Thyroid gland (tissue), 4 donors: ENCODE measurements at regions not wholly inside any gene's neighbourhood (a gene's known extent, or its start where the extent isn't known, plus 50 kb on each side); places are given as distances from the start of the nearest gene placed in this dataset.

Experiments
- DNase-seq, 2 donors: peaks; one replicate each; pipeline ENCODE4 v3.0.0-alpha.2; 2019
- H3K27ac ChIP-seq, 3 donors: fragments of 200-600 bp; sonication (generic); 1 replicate in 2 of 3; 2 replicates in 1 of 3; pipeline ENCODE4 v1.5.1; 2016 to 2019; ENCODE audit warnings: mild to moderate bottlenecking in 1 of 3, moderate library complexity in 1 of 3
- H3K27me3 ChIP-seq: fragments of 200-600 bp; sonication (generic); one replicate; pipeline ENCODE4 v1.5.1; 2019
- H3K36me3 ChIP-seq, 2 donors: fragments of 200-600 bp; sonication (generic); one replicate each; pipeline ENCODE4 v1.5.1; 2016 to 2019
- H3K4me1 ChIP-seq, 2 donors: fragments of 200-600 bp; sonication (generic); one replicate each; pipeline ENCODE4 v1.5.1; 2017 to 2019
- H3K4me3 ChIP-seq, 3 donors: fragments of 200-600 bp; sonication (generic); replicated peaks in 1 of 3; 1 replicate in 2 of 3; 2 replicates in 1 of 3; pipeline ENCODE4 v1.5.1; 2016; ENCODE audit warnings: mild to moderate bottlenecking in 1 of 3
- H3K9me3 ChIP-seq: fragments of 200-600 bp; sonication (generic); one replicate; pipeline ENCODE4 v1.5.1; 2017
- POLR2A ChIP-seq, 2 donors: fragments of 450-650 bp; IDR thresholded peaks; one replicate each; pipeline ENCODE4 v1.6.1; 2017; ENCODE audit warnings: antibody characterized with exemption in 2 of 2, mild to moderate bottlenecking in 2 of 2, moderate library complexity in 1 of 2
- WGBS, 2 donors: methylation state at CpG; one replicate each; pipeline ENCODE4 v1.1.5; 2017; 5-methylcytosine and 5-hydroxymethylcytosine counted together
- intact Hi-C: fragments of 100-400 bp; cut with DNase I; formaldehyde crosslinking; loops from one replicate; pipeline ENCODE4 v1.15.1; 2023
- TF ChIP-seq, protein P1 (sequence below), 6 experiments: fragments of 200-600 bp in 3 of 6; fragments of 450-650 bp in 3 of 6; sonication (generic) in 3 of 6; IDR thresholded peaks; one replicate each; pipeline ENCODE4 v1.5.1; 2016 to 2019; ENCODE audit warnings: antibody characterized with exemption in 6 of 6, mild to moderate bottlenecking in 2 of 6, inconsistent platforms in 1 of 6, moderate library complexity in 1 of 6

DNA sequence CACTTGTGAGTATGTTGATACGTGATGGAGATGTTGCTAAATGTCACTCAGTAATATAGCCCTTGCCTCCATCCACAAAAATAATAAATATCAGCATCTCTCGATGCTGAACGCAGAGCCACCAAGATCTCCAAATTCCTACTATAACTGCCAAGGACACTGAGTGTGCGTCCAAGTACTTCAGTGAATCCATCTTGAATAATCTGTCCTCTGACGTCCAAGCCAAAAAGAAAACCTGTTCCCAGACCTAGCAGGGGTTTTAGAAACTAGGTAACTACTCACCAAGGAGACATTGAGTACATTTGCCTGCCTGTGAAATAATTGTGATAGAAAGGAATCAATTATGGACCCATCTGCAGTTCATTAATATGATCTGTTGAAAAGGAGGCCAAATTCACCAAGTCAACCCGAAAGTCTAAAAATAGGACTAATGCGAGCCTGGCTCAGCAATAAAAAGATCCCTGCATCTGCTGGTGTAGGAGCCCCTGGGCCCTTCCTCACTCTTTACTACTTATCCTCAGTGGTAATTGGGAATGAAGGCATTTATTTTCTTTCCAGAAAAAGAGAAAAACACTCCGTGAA is 226.9 kb upstream of the IRF2BP2 start:
- no peaks in the 10 kb centered on the region for H3K27me3 ChIP-seq
- no peak overlapping the region for H3K27ac ChIP-seq
- H3K36me3 ChIP-seq, result no peaks in the 10 kb centered on the region
- no peak for TF ChIP-seq POLR2A (IDR thresholded peaks at IDR 0.05)
- TF ChIP-seq, protein P1, sequence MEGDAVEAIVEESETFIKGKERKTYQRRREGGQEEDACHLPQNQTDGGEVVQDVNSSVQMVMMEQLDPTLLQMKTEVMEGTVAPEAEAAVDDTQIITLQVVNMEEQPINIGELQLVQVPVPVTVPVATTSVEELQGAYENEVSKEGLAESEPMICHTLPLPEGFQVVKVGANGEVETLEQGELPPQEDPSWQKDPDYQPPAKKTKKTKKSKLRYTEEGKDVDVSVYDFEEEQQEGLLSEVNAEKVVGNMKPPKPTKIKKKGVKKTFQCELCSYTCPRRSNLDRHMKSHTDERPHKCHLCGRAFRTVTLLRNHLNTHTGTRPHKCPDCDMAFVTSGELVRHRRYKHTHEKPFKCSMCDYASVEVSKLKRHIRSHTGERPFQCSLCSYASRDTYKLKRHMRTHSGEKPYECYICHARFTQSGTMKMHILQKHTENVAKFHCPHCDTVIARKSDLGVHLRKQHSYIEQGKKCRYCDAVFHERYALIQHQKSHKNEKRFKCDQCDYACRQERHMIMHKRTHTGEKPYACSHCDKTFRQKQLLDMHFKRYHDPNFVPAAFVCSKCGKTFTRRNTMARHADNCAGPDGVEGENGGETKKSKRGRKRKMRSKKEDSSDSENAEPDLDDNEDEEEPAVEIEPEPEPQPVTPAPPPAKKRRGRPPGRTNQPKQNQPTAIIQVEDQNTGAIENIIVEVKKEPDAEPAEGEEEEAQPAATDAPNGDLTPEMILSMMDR (IDR thresholded peaks at IDR 0.05), result no peak
- H3K4me3 ChIP-seq, result no peak overlapping the region
- intact Hi-C loops, result no loop called here
- WGBS, 2 donors, result 77 to 85% methylated on average over 8 of the region's 8 CpGs
- H3K4me1 ChIP-seq, result no peaks in the 10 kb centered on the region
- no peaks in the 10 kb centered on the region for H3K9me3 ChIP-seq
- DNase-seq, result no peak

DNA sequence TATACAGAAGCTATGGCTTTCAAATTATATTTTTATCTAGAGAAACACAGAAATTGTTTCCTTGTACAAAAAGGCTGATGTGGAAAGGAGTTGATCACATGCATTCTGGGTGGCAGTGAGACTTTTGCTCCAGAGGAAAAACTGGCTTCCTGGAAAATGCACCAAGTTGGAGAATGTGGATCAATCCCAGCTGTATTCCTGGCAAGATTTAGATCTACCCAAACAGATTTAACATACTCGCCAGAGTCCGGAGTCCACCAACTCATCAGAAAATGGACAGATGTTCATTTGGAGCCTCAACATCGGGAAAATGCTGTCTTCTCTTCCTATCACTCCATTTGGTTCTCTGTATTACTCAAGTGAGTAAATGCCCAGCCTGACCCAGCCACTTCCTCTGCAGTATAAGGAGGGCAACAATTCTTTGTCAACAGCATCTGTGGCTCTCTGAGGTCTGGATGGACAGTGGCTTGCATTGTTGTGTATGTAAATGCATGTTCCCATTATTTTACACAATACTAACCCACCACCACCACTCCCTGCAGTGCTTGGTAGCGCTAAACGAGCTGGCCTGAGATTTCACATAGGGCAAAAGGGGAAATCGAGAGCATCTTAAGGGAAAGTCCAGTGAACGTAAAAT is 226.2 kb upstream of the IRF2BP2 start:
- no peaks in the 10 kb centered on the region for H3K27me3 ChIP-seq
- no peak overlapping the region for H3K27ac ChIP-seq
- no peak for TF ChIP-seq POLR2A (IDR thresholded peaks at IDR 0.05)
- TF ChIP-seq, protein P1 (IDR thresholded peaks at IDR 0.05), result no peak
- intact Hi-C loops, result no loop called here
- no peaks in the 10 kb centered on the region for H3K36me3 ChIP-seq
- H3K4me3 ChIP-seq, result no peak overlapping the region
- H3K9me3 ChIP-seq, result no peaks in the 10 kb centered on the region
- no peaks in the 10 kb centered on the region for H3K4me1 ChIP-seq
- DNase-seq, result no peak
- WGBS, 2 donors, result 84 to 93% methylated on average over 7 of the region's 7 CpGs

DNA sequence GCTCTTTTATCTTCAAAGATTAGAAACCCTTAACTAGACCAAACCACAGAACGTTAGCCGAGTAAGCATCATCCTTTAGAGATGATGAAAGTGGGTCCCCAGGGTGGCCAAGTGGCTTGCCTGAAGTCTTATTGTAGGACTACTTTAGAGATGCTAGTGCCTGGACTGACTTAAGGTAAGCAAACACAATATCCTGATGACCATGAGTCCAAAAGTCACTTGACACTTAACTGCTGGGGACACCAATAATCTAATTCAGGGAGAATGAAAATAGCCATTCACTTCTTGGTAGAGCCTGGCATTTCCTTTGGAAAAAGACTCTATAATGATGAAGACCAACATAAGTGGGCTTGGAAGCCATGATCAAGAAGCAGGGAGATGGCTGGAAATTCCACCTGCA is 225.3 kb upstream of the IRF2BP2 start:
- H3K4me1 ChIP-seq, result no peaks in the 10 kb centered on the region
- intact Hi-C loops, result no loop called here

DNA sequence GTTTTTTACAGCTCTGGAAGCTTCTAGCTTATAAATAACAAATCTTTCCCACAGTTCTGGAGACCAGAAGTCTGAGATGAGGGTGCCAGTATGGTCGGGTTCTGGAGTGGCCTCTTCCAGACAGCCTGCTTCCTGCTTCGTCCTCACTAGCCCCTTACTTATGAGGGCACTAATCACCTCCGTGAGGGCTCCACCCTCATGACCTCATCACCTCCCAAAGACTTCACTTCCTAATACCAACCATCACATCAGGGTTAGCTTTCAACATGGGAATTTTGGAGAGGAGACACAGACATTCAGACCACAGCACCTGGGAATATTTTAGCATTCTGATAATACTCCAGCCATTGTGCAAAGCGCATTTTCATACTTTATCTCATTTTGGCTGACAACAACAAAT is 223.7 kb upstream of the IRF2BP2 start:
- TF ChIP-seq, protein P1 (IDR thresholded peaks at IDR 0.05), result no peak
- TF ChIP-seq POLR2A (IDR thresholded peaks at IDR 0.05), result no peak
- 90 to 99% methylated on average over 4 of the region's 4 CpGs for WGBS, 2 donors
- H3K4me3 ChIP-seq, result no peak overlapping the region

More for the DNA sequence above, 225.3 kb upstream of the IRF2BP2 start:
- no peak for TF ChIP-seq POLR2A (IDR thresholded peaks at IDR 0.05)
- TF ChIP-seq, protein P1 (IDR thresholded peaks at IDR 0.05), result no peak
- no peak overlapping the region for H3K27ac ChIP-seq
- no peak for DNase-seq
- WGBS, 2 donors, result 50 to 81% methylated on average over 2 of the region's 2 CpGs
- no peak overlapping the region for H3K4me3 ChIP-seq
- no peaks in the 10 kb centered on the region for H3K27me3 ChIP-seq
- no peaks in the 10 kb centered on the region for H3K9me3 ChIP-seq
- no peaks in the 10 kb centered on the region for H3K36me3 ChIP-seq

DNA sequence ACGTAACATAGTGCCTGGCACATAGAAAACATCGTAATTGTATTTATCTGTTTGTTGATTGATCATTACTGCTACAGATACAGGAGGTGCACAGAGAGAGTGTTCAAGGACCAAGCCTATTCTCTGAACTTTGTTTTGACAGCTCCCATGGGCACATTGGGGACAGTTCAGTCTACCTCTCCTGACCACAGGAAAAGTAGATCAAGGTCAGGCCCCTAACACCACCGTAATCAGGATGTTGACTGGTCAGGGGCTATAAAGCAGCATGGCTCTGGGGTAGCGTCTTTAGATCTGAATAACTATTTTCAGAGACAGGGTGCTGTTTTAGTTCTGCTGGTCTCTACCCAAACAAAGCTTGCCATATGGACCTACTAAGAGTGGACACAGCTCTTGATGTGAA is 223.1 kb upstream of the IRF2BP2 start:
- Histone ChIP-seq H3K27ac (no peak overlapping the region), H3K4me3 (no peak overlapping the region), H3K27me3 (no peaks in the 10 kb centered on the region), H3K4me1 (no peaks in the 10 kb centered on the region), H3K9me3 (no peaks in the 10 kb centered on the region), H3K36me3 (no peaks in the 10 kb centered on the region)
- DNase-seq, result no peak
- WGBS, 2 donors, result 97% methylated on average over 4 of the region's 4 CpGs
- intact Hi-C loops, result no loop called here
- TF ChIP-seq, protein P1 (IDR thresholded peaks at IDR 0.05), result no peak
- TF ChIP-seq POLR2A (IDR thresholded peaks at IDR 0.05), result no peak

More for the DNA sequence above, 223.7 kb upstream of the IRF2BP2 start:
- no peaks in the 10 kb centered on the region for H3K4me1 ChIP-seq
- intact Hi-C loops, result no loop called here
- no peak overlapping the region for H3K27ac ChIP-seq
- H3K36me3 ChIP-seq, result no peaks in the 10 kb centered on the region
- no peaks in the 10 kb centered on the region for H3K9me3 ChIP-seq
- H3K27me3 ChIP-seq, result no peaks in the 10 kb centered on the region
- DNase-seq, result no peak
